ENCODE measurements at regions not wholly inside any gene's neighbourhood (a gene's known extent, or its start where the extent isn't known, plus 50 kb on each side); places are given as distances from the start of the nearest gene placed in this dataset.

- DNase-seq (ENCODE audit: extremely low read depth, low read depth, low spot score): no peak
Observed at GRCh38 chr5:73344835-73345234, 103.7 kb downstream of the FOXD1 start.

- no peak for DNase-seq (ENCODE audit: extremely low read depth, low read depth, low spot score)
Observed at GRCh38 chr5:73339711-73340110, 108.9 kb downstream of the FOXD1 start.

- DNase-seq (ENCODE audit: extremely low read depth, low read depth, low spot score): no peak
Observed at GRCh38 chr5:73339051-73339575, 109.5 kb downstream of the FOXD1 start.

- DNase-seq (ENCODE audit: extremely low read depth, low read depth, low spot score): no peak
Observed at GRCh38 chr5:73338256-73339050, 110.1 kb downstream of the FOXD1 start.

GRCh38 chr5:73337586-73338255 lies 110.9 kb downstream of the FOXD1 start:
- no peak for DNase-seq (ENCODE audit: extremely low read depth, low read depth, low spot score)

- no peak for DNase-seq (ENCODE audit: extremely low read depth, low read depth, low spot score)
Observed at GRCh38 chr5:73336366-73336765, 112.2 kb downstream of the FOXD1 start.

GRCh38 chr5:73333944-73334703 lies 114.5 kb downstream of the FOXD1 start:
- no peak for DNase-seq (ENCODE audit: extremely low read depth, low read depth, low spot score)

GRCh38 chr5:73330613-73331012 lies 118.0 kb downstream of the FOXD1 start:
- no peak for DNase-seq (ENCODE audit: extremely low read depth, low read depth, low spot score)

GRCh38 chr5:73328640-73329039 lies 119.9 kb downstream of the FOXD1 start:
- no peak for DNase-seq (ENCODE audit: extremely low read depth, low read depth, low spot score)

GRCh38 chr5:73327908-73328455 lies 120.6 kb downstream of the FOXD1 start:
- DNase-seq (ENCODE audit: extremely low read depth, low read depth, low spot score): no peak

- DNase-seq (ENCODE audit: extremely low read depth, low read depth, low spot score): no peak
Observed at GRCh38 chr5:73325546-73325945, 123.0 kb downstream of the FOXD1 start.

GRCh38 chr5:73323466-73323865 lies 125.1 kb downstream of the FOXD1 start:
- DNase-seq (ENCODE audit: extremely low read depth, low read depth, low spot score): no peak

GRCh38 chr5:73322437-73323076 lies 126.0 kb downstream of the FOXD1 start:
- DNase-seq (ENCODE audit: extremely low read depth, low read depth, low spot score): no peak

- DNase-seq (ENCODE audit: extremely low read depth, low read depth, low spot score): no peak
Observed at GRCh38 chr5:73321757-73322436, 126.7 kb downstream of the FOXD1 start.

GRCh38 chr5:73319036-73319435 lies 129.5 kb downstream of the FOXD1 start:
- no peak for DNase-seq (ENCODE audit: extremely low read depth, low read depth, low spot score)

GRCh38 chr5:73318308-73318719 lies 130.3 kb downstream of the FOXD1 start:
- DNase-seq (ENCODE audit: extremely low read depth, low read depth, low spot score): no peak

- no peak for DNase-seq (ENCODE audit: extremely low read depth, low read depth, low spot score)
Observed at GRCh38 chr5:73317523-73317922, 131.1 kb downstream of the FOXD1 start.

GRCh38 chr5:73314395-73315257 lies 134.0 kb downstream of the FOXD1 start:
- no peak for DNase-seq (ENCODE audit: extremely low read depth, low read depth, low spot score)

GRCh38 chr5:73312872-73313510 lies 135.6 kb downstream of the FOXD1 start:
- DNase-seq (ENCODE audit: extremely low read depth, low read depth, low spot score): no peak

All from glomerular endothelial cell (primary cell).